DND-41 (cell line): ENCODE measurements at regions not wholly inside any gene's neighbourhood (a gene's known extent, or its start where the extent isn't known, plus 50 kb on each side); places are given as distances from the start of the nearest gene placed in this dataset.

Experiments used
- ATAC-seq: fragments of 200-7000 bp; cut with Tn5 transposase; 3 replicates; pipeline ENCODE4 v1.9.1; 2021; ENCODE audit warnings: low read depth; ENCODE audit not compliant: insufficient read depth
- DNase-seq: peaks from one replicate; pipeline ENCODE4 v3.0.0-alpha.2; 2020
- H2AFZ ChIP-seq: 2 replicates; pipeline ENCODE4 v1.6.0; 2012; ENCODE audit warnings: low read depth, low read length
- H3K27ac ChIP-seq: 2 replicates; pipeline ENCODE4 v1.5.1; 2012; ENCODE audit warnings: low read length, inconsistent platforms
- H3K27me3 ChIP-seq: fragments of 200-600 bp; sonication (generic); 2 replicates; pipeline ENCODE4 v1.6.0; 2012; ENCODE audit warnings: low read length, mild to moderate bottlenecking, inconsistent platforms; ENCODE audit not compliant: insufficient read depth, poor library complexity
- H3K36me3 ChIP-seq: 2 replicates; pipeline ENCODE4 v1.5.1; 2012; ENCODE audit warnings: low read length, inconsistent platforms; ENCODE audit not compliant: insufficient read depth
- H3K4me1 ChIP-seq: 2 replicates; pipeline ENCODE4 v1.5.1; 2012; ENCODE audit warnings: mild to moderate bottlenecking, low read length; ENCODE audit not compliant: insufficient read depth
- H3K4me2 ChIP-seq: 2 replicates; pipeline ENCODE4 v1.6.0; 2012; ENCODE audit warnings: mild to moderate bottlenecking, moderate library complexity, low read length, inconsistent platforms; ENCODE audit not compliant: insufficient read depth
- H3K4me3 ChIP-seq, 2 experiments: fragments of 200-600 bp in 1 of 2; shearing (Covaris generic) in 1 of 2; 2 replicates each; pipeline ENCODE4 v1.5.1; 2012 to 2016; ENCODE audit warnings: inconsistent platforms in 2 of 2, low read length in 2 of 2, mild to moderate bottlenecking in 2 of 2, low read depth in 1 of 2, moderate library complexity in 1 of 2
- H3K79me2 ChIP-seq: 2 replicates; pipeline ENCODE4 v1.6.0; 2012; ENCODE audit warnings: low read length, inconsistent platforms; ENCODE audit not compliant: insufficient read depth
- H3K9ac ChIP-seq: 2 replicates; pipeline ENCODE4 v1.6.0; 2012; ENCODE audit warnings: low read depth, mild to moderate bottlenecking, inconsistent platforms, low read length, moderate library complexity
- H3K9me3 ChIP-seq: 2 replicates; pipeline ENCODE4 v1.5.1; 2012; ENCODE audit warnings: low read length, moderate library complexity, mild to moderate bottlenecking, inconsistent platforms; ENCODE audit not compliant: insufficient read depth, severe bottlenecking
- H4K20me1 ChIP-seq: 2 replicates; pipeline ENCODE4 v1.6.0; 2012; ENCODE audit warnings: low read length; ENCODE audit not compliant: insufficient read depth
- EZH2 ChIP-seq: IDR thresholded peaks from 3 replicates; pipeline ENCODE4 v1.6.1; 2012; ENCODE audit warnings: borderline replicate concordance, low read depth, mild to moderate bottlenecking, moderate library complexity, low read length, inconsistent platforms; ENCODE audit not compliant: severe bottlenecking
- TF ChIP-seq, protein P1 (sequence below): IDR thresholded peaks from 2 replicates; pipeline ENCODE4 v1.5.1; 2012; ENCODE audit warnings: borderline replicate concordance, low read length, moderate library complexity, mild to moderate bottlenecking; ENCODE audit not compliant: poor library complexity, severe bottlenecking; ENCODE audit errors: extremely low read depth

DNA sequence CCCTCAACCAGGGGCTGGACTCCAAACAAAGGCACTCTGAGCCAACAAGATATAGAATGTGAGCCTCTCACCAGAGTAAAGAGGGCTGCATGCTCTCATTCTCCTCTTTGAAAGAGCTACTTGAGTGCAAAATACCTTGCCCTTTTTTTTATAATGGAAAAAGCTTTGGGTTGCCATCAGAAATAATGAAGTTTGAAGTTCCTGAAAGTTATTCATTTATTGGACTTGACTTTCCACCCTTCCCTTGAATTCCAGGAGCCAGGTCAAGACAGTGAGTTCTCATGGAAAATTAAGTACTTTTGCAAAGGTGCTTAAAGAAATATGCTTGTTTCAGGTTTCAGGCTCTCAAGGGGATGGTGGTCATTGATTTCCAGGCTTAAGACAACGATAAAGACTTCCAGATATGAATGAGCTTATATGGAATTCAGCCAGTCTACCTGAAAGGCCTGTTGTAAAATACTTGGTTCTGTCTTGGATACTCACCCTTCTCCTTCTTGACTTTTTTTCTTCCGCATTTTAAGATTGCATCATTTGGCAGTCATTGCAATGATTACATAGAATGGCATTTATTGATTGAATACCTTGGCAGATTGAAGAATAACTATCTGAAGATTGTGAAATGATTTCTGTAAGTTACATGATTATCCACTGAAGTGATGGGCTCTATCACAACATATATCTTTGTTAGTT, 696.4 kb downstream of the INHBA start:
- no peak overlapping the region for H3K27ac ChIP-seq
- no peaks in the 10 kb centered on the region for H3K36me3 ChIP-seq
- no peaks in the 10 kb centered on the region for H3K79me2 ChIP-seq
- ATAC-seq (no peak), DNase-seq (no peak)
- no peak overlapping the region for H2AFZ ChIP-seq
- H3K4me1 ChIP-seq: no peaks in the 10 kb centered on the region
- no peaks in the 10 kb centered on the region for H3K27me3 ChIP-seq
- TF ChIP-seq EZH2: no peak
- TF ChIP-seq, protein P1, sequence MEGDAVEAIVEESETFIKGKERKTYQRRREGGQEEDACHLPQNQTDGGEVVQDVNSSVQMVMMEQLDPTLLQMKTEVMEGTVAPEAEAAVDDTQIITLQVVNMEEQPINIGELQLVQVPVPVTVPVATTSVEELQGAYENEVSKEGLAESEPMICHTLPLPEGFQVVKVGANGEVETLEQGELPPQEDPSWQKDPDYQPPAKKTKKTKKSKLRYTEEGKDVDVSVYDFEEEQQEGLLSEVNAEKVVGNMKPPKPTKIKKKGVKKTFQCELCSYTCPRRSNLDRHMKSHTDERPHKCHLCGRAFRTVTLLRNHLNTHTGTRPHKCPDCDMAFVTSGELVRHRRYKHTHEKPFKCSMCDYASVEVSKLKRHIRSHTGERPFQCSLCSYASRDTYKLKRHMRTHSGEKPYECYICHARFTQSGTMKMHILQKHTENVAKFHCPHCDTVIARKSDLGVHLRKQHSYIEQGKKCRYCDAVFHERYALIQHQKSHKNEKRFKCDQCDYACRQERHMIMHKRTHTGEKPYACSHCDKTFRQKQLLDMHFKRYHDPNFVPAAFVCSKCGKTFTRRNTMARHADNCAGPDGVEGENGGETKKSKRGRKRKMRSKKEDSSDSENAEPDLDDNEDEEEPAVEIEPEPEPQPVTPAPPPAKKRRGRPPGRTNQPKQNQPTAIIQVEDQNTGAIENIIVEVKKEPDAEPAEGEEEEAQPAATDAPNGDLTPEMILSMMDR: no peak
- no peaks in the 10 kb centered on the region for H3K9me3 ChIP-seq
- H4K20me1 ChIP-seq: no peaks in the 10 kb centered on the region
- no peak overlapping the region for H3K9ac ChIP-seq
- no peak overlapping the region for H3K4me2 ChIP-seq
- no peak overlapping the region for H3K4me3 ChIP-seq

DNA sequence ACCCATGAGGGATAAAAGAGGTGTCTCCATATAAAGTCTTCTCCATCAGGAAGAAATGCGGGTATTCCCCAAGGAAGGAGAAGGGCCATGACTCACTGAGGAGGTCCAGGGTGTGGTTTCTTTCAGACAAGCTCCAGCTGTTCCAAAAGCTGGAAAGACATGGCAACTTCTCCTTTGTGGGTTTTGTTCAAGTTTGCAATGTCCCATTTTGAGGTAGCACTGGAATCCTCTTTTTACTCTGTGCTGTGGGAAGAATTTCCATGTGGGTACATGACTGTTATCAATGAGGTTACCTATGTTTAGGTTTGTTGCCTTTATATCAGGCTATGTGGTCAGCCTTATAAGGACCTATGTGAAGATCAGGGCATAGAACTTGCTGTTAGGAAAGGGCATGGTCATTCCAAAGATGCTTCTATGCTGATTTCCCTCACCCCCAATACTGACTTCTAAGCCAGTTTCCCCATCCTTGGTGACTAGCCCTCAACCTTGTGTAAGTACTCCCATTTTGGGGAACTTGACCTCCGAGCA, 697.5 kb downstream of the INHBA start:
- Histone ChIP-seq H3K36me3 (no peaks in the 10 kb centered on the region), H3K4me3 (no peak overlapping the region), H3K9me3 (no peaks in the 10 kb centered on the region), H2AFZ (no peak overlapping the region), H4K20me1 (no peaks in the 10 kb centered on the region), H3K79me2 (no peaks in the 10 kb centered on the region), H3K27ac (no peak overlapping the region), H3K9ac (no peak overlapping the region), H3K27me3 (no peaks in the 10 kb centered on the region), H3K4me1 (no peaks in the 10 kb centered on the region), H3K4me2 (no peak overlapping the region)
- TF ChIP-seq, protein P1: no peak
- no peak for TF ChIP-seq EZH2
- DNase-seq (no peak), ATAC-seq (no peak)

DNA sequence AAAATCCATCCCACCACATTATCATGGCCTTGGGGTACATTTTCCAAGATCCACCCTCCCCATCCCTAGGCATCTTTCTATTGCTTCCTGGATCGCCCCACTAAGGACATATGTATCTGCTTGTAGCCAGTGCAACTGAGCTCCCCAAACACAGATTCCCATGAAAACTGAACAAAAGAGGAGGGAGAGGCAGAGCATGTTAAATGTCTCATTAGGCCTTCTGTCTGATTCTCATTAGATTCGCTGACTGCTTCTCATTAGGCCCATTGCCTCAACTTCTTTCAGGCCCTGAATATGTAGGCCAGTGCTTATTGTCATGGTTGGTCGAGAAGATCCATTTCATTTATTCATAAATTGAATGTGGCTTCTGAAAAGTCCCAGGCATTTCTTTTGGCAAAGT, 698.9 kb downstream of the INHBA start:
- Histone ChIP-seq H3K9ac (no peak overlapping the region), H3K4me3 (no peak overlapping the region), H4K20me1 (no peaks in the 10 kb centered on the region), H3K79me2 (no peaks in the 10 kb centered on the region), H3K27me3 (no peaks in the 10 kb centered on the region), H3K9me3 (no peaks in the 10 kb centered on the region), H3K36me3 (no peaks in the 10 kb centered on the region), H2AFZ (no peak overlapping the region), H3K4me2 (no peak overlapping the region), H3K27ac (no peak overlapping the region), H3K4me1 (no peaks in the 10 kb centered on the region)
- no peak for ATAC-seq
- TF ChIP-seq EZH2: no peak
- TF ChIP-seq, protein P1: no peak
- no peak for DNase-seq

DNA sequence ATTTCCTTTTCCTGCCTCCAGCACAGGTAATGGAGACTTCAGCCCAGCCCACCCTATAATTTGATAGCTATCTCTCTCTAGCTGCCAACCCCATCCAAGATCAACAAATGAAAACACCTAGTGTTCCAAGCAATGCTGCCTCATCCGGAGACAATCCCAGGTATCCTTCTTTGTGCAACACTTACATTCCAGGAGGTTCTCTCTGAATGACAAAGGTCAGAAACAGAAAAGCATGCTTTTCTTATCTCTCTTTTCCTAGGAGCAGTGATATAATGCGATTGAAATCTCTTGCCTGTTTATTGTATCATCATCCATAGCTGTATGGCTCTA, 699.3 kb downstream of the INHBA start:
- Histone ChIP-seq H3K27me3 (no peaks in the 10 kb centered on the region), H3K27ac (no peak overlapping the region), H2AFZ (no peak overlapping the region), H3K4me1 (no peaks in the 10 kb centered on the region), H4K20me1 (no peaks in the 10 kb centered on the region), H3K9ac (no peak overlapping the region), H3K4me3 (no peak overlapping the region), H3K79me2 (no peaks in the 10 kb centered on the region), H3K9me3 (no peaks in the 10 kb centered on the region), H3K4me2 (no peak overlapping the region), H3K36me3 (no peaks in the 10 kb centered on the region)
- TF ChIP-seq, protein P1: no peak
- TF ChIP-seq EZH2: no peak
- ATAC-seq: no peak
- DNase-seq: no peak
